GM19238 (cell line): ENCODE measurements at regions not wholly inside any gene's neighbourhood (a gene's known extent, or its start where the extent isn't known, plus 50 kb on each side); places are given as distances from the start of the nearest gene placed in this dataset.
"Not testable (repeated sequence)": the region's sequence is repeated elsewhere in the genome, so short reads cannot be mapped to it uniquely, and the experiment has no call there.

ENCODE experiments used
- DNase-seq: peaks from one replicate; pipeline ENCODE4 v3.0.0; 2011; ENCODE audit warnings: low spot score; ENCODE audit not compliant: insufficient read length

- DNase-seq = not testable (repeated sequence)
These were observed 196.2 kb downstream of the CRLF2 start for GRCh38 chrX:1016281-1016680.

GRCh38 chrX:1012678-1013300 is 199.7 kb downstream of the CRLF2 start:
- no peak for DNase-seq

- no peak for DNase-seq
These were observed 200.7 kb downstream of the CRLF2 start for GRCh38 chrX:1011691-1012283.

GRCh38 chrX:1009771-1010170 is 202.7 kb downstream of the CRLF2 start:
- DNase-seq = no peak

- DNase-seq = no peak
These were observed 206.2 kb downstream of the CRLF2 start for GRCh38 chrX:1006156-1006730.

- no peak for DNase-seq
These were observed 209.8 kb downstream of the CRLF2 start for GRCh38 chrX:1002611-1003010.

GRCh38 chrX:997631-998137 is 214.8 kb downstream of the CRLF2 start:
- DNase-seq = no peak

- DNase-seq = no peak
These were observed 217.7 kb downstream of the CRLF2 start for GRCh38 chrX:994780-995179.

GRCh38 chrX:989959-990510 is 222.4 kb downstream of the CRLF2 start:
- DNase-seq = peak; percentile 32

- DNase-seq = not testable (repeated sequence)
These were observed 223.9 kb downstream of the CRLF2 start for GRCh38 chrX:988530-988929.

GRCh38 chrX:981791-982626 is 230.4 kb downstream of the CRLF2 start:
- no peak for DNase-seq

- DNase-seq = no peak
These were observed 231.7 kb downstream of the CRLF2 start for GRCh38 chrX:980587-981235.

- DNase-seq = not testable (repeated sequence)
These were observed 233.3 kb downstream of the CRLF2 start for GRCh38 chrX:979127-979526.

- DNase-seq = no peak
These were observed 239.3 kb downstream of the CRLF2 start for GRCh38 chrX:973010-973632.

- no peak for DNase-seq
These were observed 244.1 kb downstream of the CRLF2 start for GRCh38 chrX:968148-968965.

GRCh38 chrX:966396-967070 is 245.9 kb downstream of the CRLF2 start:
- no peak for DNase-seq

GRCh38 chrX:964831-965416 is 247.5 kb downstream of the CRLF2 start:
- DNase-seq = no peak

GRCh38 chrX:960821-961220 is 251.6 kb downstream of the CRLF2 start:
- no peak for DNase-seq

GRCh38 chrX:959595-959994 is 252.9 kb downstream of the CRLF2 start:
- DNase-seq = no peak
